ENCODE measurements at regions not wholly inside any gene's neighbourhood (a gene's known extent, or its start where the extent isn't known, plus 50 kb on each side); places are given as distances from the start of the nearest gene placed in this dataset.
A peak's percentile ranks its signal among the peaks of the same experiment; 100 is the strongest.

DNA sequence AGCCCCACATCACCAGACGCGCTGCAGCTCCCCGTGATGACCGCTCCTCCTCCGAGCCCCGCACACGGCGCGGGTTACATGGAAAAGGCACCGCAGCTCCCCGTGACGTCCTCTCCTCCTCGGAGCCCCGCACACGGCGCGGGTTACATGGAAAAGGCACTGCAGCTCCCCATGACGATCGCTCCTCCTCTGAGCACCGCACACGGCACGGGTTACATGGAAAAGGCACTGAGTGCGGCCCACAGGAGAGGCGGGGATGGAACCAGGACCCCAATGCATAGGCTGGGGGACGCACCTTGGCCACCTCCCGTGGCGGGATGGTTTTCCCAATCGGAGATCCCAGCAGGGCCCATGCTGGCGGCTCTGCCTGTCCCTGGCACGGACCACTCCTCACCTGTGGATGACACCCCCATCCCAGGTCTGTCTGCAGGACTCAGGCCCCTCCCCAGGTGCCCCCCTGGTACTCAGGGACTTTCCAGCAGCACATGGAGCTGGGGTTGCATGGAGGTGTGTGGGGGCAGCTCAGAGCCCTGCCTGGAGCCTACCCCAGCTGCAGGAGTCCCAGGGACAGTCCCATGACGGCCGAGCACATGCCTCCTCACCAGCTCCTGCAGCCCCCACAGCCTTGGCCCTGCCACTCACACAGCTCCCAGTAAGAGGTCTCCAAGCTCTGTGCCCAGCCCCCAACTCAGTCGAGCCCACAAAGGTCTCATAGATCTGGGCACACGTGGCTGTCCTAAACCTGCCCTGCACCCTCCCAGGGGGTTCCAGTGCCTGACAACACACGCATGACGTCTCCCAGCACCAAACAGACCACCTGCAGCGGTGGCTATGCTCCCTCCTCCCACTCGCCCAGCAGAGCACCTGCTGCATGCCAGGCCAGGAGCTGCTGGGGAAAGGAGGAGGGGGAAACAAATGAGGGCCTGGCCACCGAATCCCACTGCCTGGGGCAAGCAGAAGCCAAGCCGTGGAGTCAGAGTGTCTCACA, 166.6 kb downstream of the BRD1 start:
- H3K27me3 Mint-ChIP-seq = peaks cover 0 to 4% of the 10 kb centered on the region in 2 donors
- ChIA-PET CTCF (no interaction called here), POLR2A (no interaction called here)
- peaks cover 4% of the 10 kb centered on the region for H3K36me3 Mint-ChIP-seq
- no peak for ATAC-seq (replicated peaks in 1 of 4)
- H3K9me3 Mint-ChIP-seq = no peaks in the 10 kb centered on the region
- no peak overlapping the region for H3K27ac Mint-ChIP-seq
- WGBS (ENCODE audit: insufficient coverage) = 85% methylated on average over 35 of the region's 40 CpGs
- peaks cover 20 to 28% (median 23%) of the 10 kb centered on the region in 3 donors for H3K4me1 Mint-ChIP-seq
- peaks cover 0 to 4% of the 10 kb centered on the region in 2 experiments for H3K27me3 ChIP-seq (replicated peaks in 1 of 2; ENCODE audit: control insufficient read depth in 2 of 2, extremely low read depth in 1 of 2, insufficient read depth in 2 of 2, low read length in 1 of 2)
- no peak overlapping the region for H3K27ac ChIP-seq (ENCODE audit: low read length)
- no peaks in the 10 kb centered on the region for H3K9me3 ChIP-seq
- no peaks in the 10 kb centered on the region for H3K36me3 ChIP-seq (ENCODE audit: control insufficient read depth in 2 of 2, extremely low read depth in 1 of 2, insufficient read depth in 1 of 2, low read length in 1 of 2)
- peak in 2 of 35 experiments; percentile 9 to 23 for DNase-seq
- H3K4me1 ChIP-seq (ENCODE audit: control insufficient read depth in 1 of 2, extremely low read depth in 1 of 2, insufficient read depth in 2 of 2, low read length in 2 of 2) = peaks cover 8 to 25% of the 10 kb centered on the region in 2 experiments
- H3K4me3 ChIP-seq (ENCODE audit: control insufficient read depth in 1 of 2, extremely low read depth in 1 of 2, low read length in 1 of 2) = no peak overlapping the region
- H3K4me3 Mint-ChIP-seq = no peak overlapping the region

DNA sequence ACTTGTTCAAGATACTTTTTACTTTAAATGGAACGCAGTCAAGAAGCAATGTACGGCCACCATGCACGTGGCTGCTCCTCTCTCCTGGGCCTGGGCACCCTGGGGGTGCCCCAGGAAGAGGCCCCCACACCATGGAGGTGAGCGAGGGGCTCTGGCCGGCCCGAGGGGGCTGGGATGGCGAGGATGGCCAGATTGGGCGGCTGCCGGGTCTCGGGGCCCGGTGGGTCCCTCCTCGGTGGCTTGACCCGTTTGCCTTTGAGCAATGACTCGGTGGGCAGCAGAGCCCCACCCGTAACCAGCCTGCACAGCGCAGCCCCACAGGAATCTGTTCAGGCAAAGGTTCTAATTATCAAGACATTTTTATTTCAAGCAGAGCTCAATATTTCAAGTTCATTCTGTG, 167.4 kb downstream of the BRD1 start:
- Mint-ChIP-seq H3K4me3 (no peak overlapping the region), H3K9me3 (no peaks in the 10 kb centered on the region), H3K4me1 (peaks cover 24 to 30% (median 24%) of the 10 kb centered on the region in 3 donors), H3K27ac (no peak overlapping the region), H3K27me3 (peaks cover 0 to 1% of the 10 kb centered on the region in 2 donors), H3K36me3 (peaks cover 4% of the 10 kb centered on the region)
- Histone ChIP-seq H3K9me3 (no peaks in the 10 kb centered on the region), H3K27me3 (replicated peaks in 1 of 2; ENCODE audit: control insufficient read depth in 2 of 2, extremely low read depth in 1 of 2, insufficient read depth in 2 of 2, low read length in 1 of 2) (peaks cover 0 to 4% of the 10 kb centered on the region in 2 experiments), H3K27ac (ENCODE audit: low read length) (no peak overlapping the region), H3K4me3 (ENCODE audit: control insufficient read depth in 1 of 2, extremely low read depth in 1 of 2, low read length in 1 of 2) (no peak overlapping the region), H3K36me3 (ENCODE audit: control insufficient read depth in 2 of 2, extremely low read depth in 1 of 2, insufficient read depth in 1 of 2, low read length in 1 of 2) (no peaks in the 10 kb centered on the region), H3K4me1 (ENCODE audit: control insufficient read depth in 1 of 2, extremely low read depth in 1 of 2, insufficient read depth in 2 of 2, low read length in 2 of 2) (peaks cover 8 to 32% of the 10 kb centered on the region in 2 experiments)
- WGBS (ENCODE audit: insufficient coverage) = 94% methylated on average over 16 of the region's 16 CpGs
- ChIA-PET POLR2A (no interaction called here), CTCF (no interaction called here)
- ATAC-seq (replicated peaks in 1 of 4) (no peak), DNase-seq (peak in 1 of 35 experiments; percentile 17)

DNA sequence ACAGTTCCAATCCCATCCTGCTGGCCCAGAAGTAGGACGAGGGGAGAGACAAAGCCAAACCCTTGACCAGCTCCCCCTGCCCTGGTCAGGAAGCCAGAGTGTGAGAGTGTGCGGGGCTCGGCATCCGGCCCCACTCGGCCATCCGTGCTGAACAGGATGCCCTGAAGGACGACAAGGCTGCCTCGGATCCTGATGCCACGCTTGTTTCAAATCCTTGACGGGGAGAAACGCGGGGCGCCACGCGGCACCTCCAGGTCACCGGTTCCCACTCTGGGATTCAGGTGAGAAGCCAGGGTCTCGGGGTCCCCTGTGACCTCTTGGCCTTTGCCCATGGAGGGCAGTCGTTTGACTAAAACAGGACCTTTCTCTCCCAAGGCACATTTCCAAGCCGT, 167.8 kb downstream of the BRD1 start:
- peak in 1 of 35 experiments; percentile 10 for DNase-seq
- CTCF ChIA-PET = no interaction called here
- no peak overlapping the region for H3K27ac Mint-ChIP-seq
- H3K27me3 Mint-ChIP-seq = no peaks in the 10 kb centered on the region
- Histone ChIP-seq H3K36me3 (ENCODE audit: control insufficient read depth in 2 of 2, extremely low read depth in 1 of 2, insufficient read depth in 1 of 2, low read length in 1 of 2) (peaks cover 0 to 3% of the 10 kb centered on the region in 2 donors), H3K4me3 (ENCODE audit: control insufficient read depth in 1 of 2, extremely low read depth in 1 of 2, low read length in 1 of 2) (no peak overlapping the region), H3K27ac (ENCODE audit: low read length) (no peak overlapping the region), H3K27me3 (replicated peaks in 1 of 2; ENCODE audit: control insufficient read depth in 2 of 2, extremely low read depth in 1 of 2, insufficient read depth in 2 of 2, low read length in 1 of 2) (peaks cover 0 to 4% of the 10 kb centered on the region in 2 experiments), H3K9me3 (no peaks in the 10 kb centered on the region), H3K4me1 (ENCODE audit: control insufficient read depth in 1 of 2, extremely low read depth in 1 of 2, insufficient read depth in 2 of 2, low read length in 2 of 2) (peaks cover 8 to 36% of the 10 kb centered on the region in 2 experiments)
- no peak for ATAC-seq (replicated peaks in 1 of 4)
- H3K4me3 Mint-ChIP-seq = no peak overlapping the region
- 91% methylated on average over 18 of the region's 19 CpGs for WGBS (ENCODE audit: insufficient coverage)
- POLR2A ChIA-PET = no interaction called here
- H3K36me3 Mint-ChIP-seq = peaks cover 4% of the 10 kb centered on the region
- no peaks in the 10 kb centered on the region for H3K9me3 Mint-ChIP-seq
- H3K4me1 Mint-ChIP-seq = peaks cover 27 to 32% (median 28%) of the 10 kb centered on the region in 3 donors

DNA sequence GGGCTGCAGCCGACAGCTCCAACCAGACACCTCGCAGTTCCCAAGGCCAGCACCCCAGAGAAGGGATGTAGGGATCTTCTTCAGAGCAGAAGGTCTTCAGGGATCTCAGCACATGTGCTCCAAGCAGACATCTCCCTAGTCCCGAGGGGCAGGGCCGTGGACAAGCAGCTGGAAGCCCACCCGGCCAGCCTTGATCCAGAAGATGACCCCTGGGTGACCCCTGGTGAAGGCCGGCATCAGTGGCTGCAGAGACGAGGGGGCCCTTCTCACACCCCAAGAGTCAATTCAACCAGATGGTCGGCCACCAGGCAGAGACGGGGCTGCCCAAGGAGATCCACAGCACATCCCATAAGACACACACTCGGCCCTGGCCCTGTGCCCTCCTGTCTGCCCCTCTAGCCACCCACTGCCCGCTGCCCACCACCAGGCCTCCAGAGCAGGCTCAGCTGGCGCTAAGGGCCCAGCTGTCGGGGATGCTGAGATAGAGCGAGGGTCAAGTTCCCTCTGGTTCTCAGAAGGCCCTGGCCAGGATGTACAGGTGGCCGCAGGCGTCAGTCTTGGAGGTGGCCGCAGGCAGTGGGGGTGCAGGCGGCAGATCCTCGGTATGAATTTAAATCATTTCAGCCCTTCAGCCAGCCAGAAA, 168.3 kb downstream of the BRD1 start:
- Histone ChIP-seq H3K9me3 (no peaks in the 10 kb centered on the region), H3K27ac (ENCODE audit: low read length) (no peak overlapping the region), H3K4me3 (ENCODE audit: control insufficient read depth in 1 of 2, extremely low read depth in 1 of 2, low read length in 1 of 2) (no peak overlapping the region), H3K27me3 (replicated peaks in 1 of 2; ENCODE audit: control insufficient read depth in 2 of 2, extremely low read depth in 1 of 2, insufficient read depth in 2 of 2, low read length in 1 of 2) (peaks cover 0 to 4% of the 10 kb centered on the region in 2 experiments), H3K4me1 (ENCODE audit: control insufficient read depth in 1 of 2, extremely low read depth in 1 of 2, insufficient read depth in 2 of 2, low read length in 2 of 2) (peaks cover 8 to 36% of the 10 kb centered on the region in 2 experiments), H3K36me3 (ENCODE audit: control insufficient read depth in 2 of 2, extremely low read depth in 1 of 2, insufficient read depth in 1 of 2, low read length in 1 of 2) (peaks cover 0 to 5% of the 10 kb centered on the region in 2 donors)
- Mint-ChIP-seq H3K27me3 (no peaks in the 10 kb centered on the region), H3K36me3 (peaks cover 8% of the 10 kb centered on the region), H3K4me3 (no peak overlapping the region), H3K9me3 (no peaks in the 10 kb centered on the region), H3K4me1 (peaks cover 32 to 36% (median 34%) of the 10 kb centered on the region in 3 donors), H3K27ac (no peak overlapping the region)
- peak in 2 of 35 experiments; percentile 3 to 21 for DNase-seq
- ChIA-PET CTCF (no interaction called here), POLR2A (no interaction called here)
- 89% methylated on average over 15 of the region's 19 CpGs for WGBS (ENCODE audit: insufficient coverage)
- no peak for ATAC-seq (replicated peaks in 1 of 4)

GRCh38 chr22:49658902-49659280, 168.8 kb downstream of the BRD1 start:
- 52% methylated on average over 5 of the region's 9 CpGs for WGBS (ENCODE audit: insufficient coverage)
- ATAC-seq (replicated peaks in 1 of 4) = no peak

GRCh38 chr22:49657974-49658590, 169.6 kb downstream of the BRD1 start:
- peak in 2 of 35 experiments; percentile 13 to 24 for DNase-seq
- Mint-ChIP-seq H3K4me1 (peaks cover 35 to 42% (median 40%) of the 10 kb centered on the region in 3 donors), H3K27ac (peak overlapping the region; percentile 90 to 93), H3K4me3 (peak overlapping the region; percentile 91 to 95 (median 93)), H3K36me3 (peaks cover 8% of the 10 kb centered on the region), H3K9me3 (no peaks in the 10 kb centered on the region), H3K27me3 (no peaks in the 10 kb centered on the region)
- no peaks in the 10 kb centered on the region for H3K9me3 ChIP-seq
- H3K27ac ChIP-seq (ENCODE audit: low read length) = peak overlapping the region; percentile 36
- peaks cover 0 to 4% of the 10 kb centered on the region in 2 experiments for H3K27me3 ChIP-seq (replicated peaks in 1 of 2; ENCODE audit: control insufficient read depth in 2 of 2, extremely low read depth in 1 of 2, insufficient read depth in 2 of 2, low read length in 1 of 2)
- ChIA-PET POLR2A (no interaction called here), CTCF (no interaction called here)
- H3K4me1 ChIP-seq (ENCODE audit: control insufficient read depth in 1 of 2, extremely low read depth in 1 of 2, insufficient read depth in 2 of 2, low read length in 2 of 2) = peaks cover 8 to 38% of the 10 kb centered on the region in 2 experiments
- WGBS (ENCODE audit: insufficient coverage) = 67% methylated on average over 12 of the region's 12 CpGs
- peaks cover 0 to 5% of the 10 kb centered on the region in 2 donors for H3K36me3 ChIP-seq (ENCODE audit: control insufficient read depth in 2 of 2, extremely low read depth in 1 of 2, insufficient read depth in 1 of 2, low read length in 1 of 2)
- ATAC-seq (replicated peaks in 1 of 4) = no peak
- H3K4me3 ChIP-seq (ENCODE audit: control insufficient read depth in 1 of 2, extremely low read depth in 1 of 2, low read length in 1 of 2) = peak overlapping the region; percentile 72 to 79

More at GRCh38 chr22:49658902-49659280, 168.8 kb downstream of the BRD1 start:
- Histone ChIP-seq H3K36me3 (ENCODE audit: control insufficient read depth in 2 of 2, extremely low read depth in 1 of 2, insufficient read depth in 1 of 2, low read length in 1 of 2) (peaks cover 0 to 5% of the 10 kb centered on the region in 2 donors), H3K9me3 (no peaks in the 10 kb centered on the region), H3K27me3 (replicated peaks in 1 of 2; ENCODE audit: control insufficient read depth in 2 of 2, extremely low read depth in 1 of 2, insufficient read depth in 2 of 2, low read length in 1 of 2) (peaks cover 0 to 4% of the 10 kb centered on the region in 2 experiments), H3K4me3 (ENCODE audit: control insufficient read depth in 1 of 2, extremely low read depth in 1 of 2, low read length in 1 of 2) (no peak overlapping the region), H3K27ac (ENCODE audit: low read length) (no peak overlapping the region), H3K4me1 (ENCODE audit: control insufficient read depth in 1 of 2, extremely low read depth in 1 of 2, insufficient read depth in 2 of 2, low read length in 2 of 2) (peaks cover 8 to 36% of the 10 kb centered on the region in 2 experiments)
- Mint-ChIP-seq H3K9me3 (no peaks in the 10 kb centered on the region), H3K4me3 (peak overlapping the region in 2 of 3 donors; percentile 49 to 95), H3K27ac (peak overlapping the region in 1 of 2 donors; percentile 59), H3K4me1 (peaks cover 33 to 39% (median 37%) of the 10 kb centered on the region in 3 donors), H3K27me3 (no peaks in the 10 kb centered on the region), H3K36me3 (peaks cover 8% of the 10 kb centered on the region)
- CTCF ChIA-PET = no interaction called here
- POLR2A ChIA-PET = no interaction called here
- DNase-seq = no peak

All from T-cell (primary cell).